Prostate gland (tissue), 2 donors: ENCODE measurements at regions not wholly inside any gene's neighbourhood (a gene's known extent, or its start where the extent isn't known, plus 50 kb on each side); places are given as distances from the start of the nearest gene placed in this dataset.

Experiments
- POLR2A ChIP-seq: fragments of 450-650 bp; IDR thresholded peaks from one replicate; pipeline ENCODE4 v1.6.1; 2016; ENCODE audit warnings: antibody characterized with exemption, mild to moderate bottlenecking
- TF ChIP-seq, protein P1 (sequence below), 4 experiments: fragments of 200-600 bp in 2 of 4; fragments of 450-650 bp in 2 of 4; sonication (generic) in 2 of 4; IDR thresholded peaks; 1 replicate in 3 of 4; 2 replicates in 1 of 4; pipeline ENCODE4 v1.5.1; 2016 to 2019; ENCODE audit warnings: antibody characterized with exemption in 4 of 4, mild to moderate bottlenecking in 2 of 4, moderate library complexity in 2 of 4

GRCh38 chrX:98523521-98523920 lies 1639.8 kb downstream of the RPA4 start:
- TF ChIP-seq POLR2A, result no peak
- TF ChIP-seq, protein P1, sequence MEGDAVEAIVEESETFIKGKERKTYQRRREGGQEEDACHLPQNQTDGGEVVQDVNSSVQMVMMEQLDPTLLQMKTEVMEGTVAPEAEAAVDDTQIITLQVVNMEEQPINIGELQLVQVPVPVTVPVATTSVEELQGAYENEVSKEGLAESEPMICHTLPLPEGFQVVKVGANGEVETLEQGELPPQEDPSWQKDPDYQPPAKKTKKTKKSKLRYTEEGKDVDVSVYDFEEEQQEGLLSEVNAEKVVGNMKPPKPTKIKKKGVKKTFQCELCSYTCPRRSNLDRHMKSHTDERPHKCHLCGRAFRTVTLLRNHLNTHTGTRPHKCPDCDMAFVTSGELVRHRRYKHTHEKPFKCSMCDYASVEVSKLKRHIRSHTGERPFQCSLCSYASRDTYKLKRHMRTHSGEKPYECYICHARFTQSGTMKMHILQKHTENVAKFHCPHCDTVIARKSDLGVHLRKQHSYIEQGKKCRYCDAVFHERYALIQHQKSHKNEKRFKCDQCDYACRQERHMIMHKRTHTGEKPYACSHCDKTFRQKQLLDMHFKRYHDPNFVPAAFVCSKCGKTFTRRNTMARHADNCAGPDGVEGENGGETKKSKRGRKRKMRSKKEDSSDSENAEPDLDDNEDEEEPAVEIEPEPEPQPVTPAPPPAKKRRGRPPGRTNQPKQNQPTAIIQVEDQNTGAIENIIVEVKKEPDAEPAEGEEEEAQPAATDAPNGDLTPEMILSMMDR (IDR thresholded peaks at IDR 0.05), result no peak
